ENCODE measurements at regions not wholly inside any gene's neighbourhood (a gene's known extent, or its start where the extent isn't known, plus 50 kb on each side); places are given as distances from the start of the nearest gene placed in this dataset.
"Not testable (repeated sequence)": the region's sequence is repeated elsewhere in the genome, so short reads cannot be mapped to it uniquely, and the experiment has no call there.

DNA sequence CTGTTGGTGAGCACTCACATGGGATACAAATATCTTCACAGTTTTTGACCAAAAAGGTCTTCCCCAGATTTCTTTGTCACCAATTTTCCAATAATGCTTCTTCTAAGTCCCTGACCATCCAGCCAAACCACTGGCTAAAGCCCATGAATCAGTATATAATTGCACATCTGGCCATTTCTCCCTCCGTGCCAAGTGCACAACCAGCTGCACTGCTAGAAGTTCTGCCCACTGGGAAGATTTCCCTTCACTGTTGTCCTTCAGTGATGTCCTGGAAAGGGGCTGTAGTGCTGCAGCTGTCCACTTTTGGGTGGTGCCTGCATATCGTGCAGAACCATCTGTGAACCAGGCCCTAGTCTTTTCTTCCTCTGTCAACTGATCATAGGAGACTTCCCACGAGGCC is 609.3 kb downstream of the XPNPEP1 start:
- not testable (repeated sequence) for H3K9me3 ChIP-seq (ENCODE audit: low read length); H3K27me3 ChIP-seq (ENCODE audit: insufficient read depth, low read length); H3K4me3 ChIP-seq (ENCODE audit: low read length); H3K36me3 ChIP-seq (ENCODE audit: insufficient read depth, low read length); H3K4me1 ChIP-seq (ENCODE audit: insufficient read depth, low read length); H2AFZ ChIP-seq (ENCODE audit: low read depth, low read length)

DNA sequence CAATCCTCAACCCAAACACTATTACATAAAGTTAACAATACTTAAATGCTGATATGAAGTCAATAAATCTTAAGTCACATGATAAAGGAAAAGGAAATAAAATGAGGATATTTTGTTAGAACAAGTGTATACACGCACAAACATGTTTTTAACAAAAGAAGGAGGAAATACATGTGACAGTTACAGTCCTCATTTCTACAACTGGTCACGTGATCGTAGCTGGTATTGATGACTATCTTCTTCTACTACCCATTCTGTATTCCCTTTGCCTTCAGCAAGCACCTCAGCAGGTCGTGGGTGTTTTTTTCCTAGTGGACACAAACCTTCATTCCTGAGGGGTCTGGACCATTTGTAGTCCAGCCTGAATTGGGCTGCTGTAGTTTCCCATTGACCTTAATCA is 610.8 kb downstream of the XPNPEP1 start:
- H3K9me3 ChIP-seq (ENCODE audit: low read length), result not testable (repeated sequence)

GRCh38 chr10:109308971-109309370 is 614.3 kb downstream of the XPNPEP1 start:
- H2AFZ ChIP-seq (ENCODE audit: low read depth, low read length), result no peak overlapping the region
- H3K9me3 ChIP-seq (ENCODE audit: low read length), result no peaks in the 10 kb centered on the region
- no peaks in the 10 kb centered on the region for H3K4me1 ChIP-seq (ENCODE audit: insufficient read depth, low read length)
- H3K36me3 ChIP-seq (ENCODE audit: insufficient read depth, low read length), result no peaks in the 10 kb centered on the region
- H3K4me3 ChIP-seq (ENCODE audit: low read length), result no peak overlapping the region
- H3K27me3 ChIP-seq (ENCODE audit: insufficient read depth, low read length), result no peaks in the 10 kb centered on the region

More for the DNA sequence above, 610.8 kb downstream of the XPNPEP1 start:
- H3K36me3 ChIP-seq (ENCODE audit: insufficient read depth, low read length); H3K4me3 ChIP-seq (ENCODE audit: low read length); H2AFZ ChIP-seq (ENCODE audit: low read depth, low read length); H3K4me1 ChIP-seq (ENCODE audit: insufficient read depth, low read length); H3K27me3 ChIP-seq (ENCODE audit: insufficient read depth, low read length): not testable (repeated sequence)

- not testable (repeated sequence) for H3K9me3 ChIP-seq (ENCODE audit: low read length); H3K27me3 ChIP-seq (ENCODE audit: insufficient read depth, low read length); H3K4me1 ChIP-seq (ENCODE audit: insufficient read depth, low read length); H3K36me3 ChIP-seq (ENCODE audit: insufficient read depth, low read length); H2AFZ ChIP-seq (ENCODE audit: low read depth, low read length); H3K4me3 ChIP-seq (ENCODE audit: low read length)
These were observed 616.2 kb downstream of the XPNPEP1 start for GRCh38 chr10:109307102-109307501.

GRCh38 chr10:109306698-109307097 is 616.6 kb downstream of the XPNPEP1 start:
- H3K27me3 ChIP-seq (ENCODE audit: insufficient read depth, low read length), result no peaks in the 10 kb centered on the region
- H3K4me1 ChIP-seq (ENCODE audit: insufficient read depth, low read length), result no peaks in the 10 kb centered on the region
- no peak overlapping the region for H2AFZ ChIP-seq (ENCODE audit: low read depth, low read length)
- no peaks in the 10 kb centered on the region for H3K36me3 ChIP-seq (ENCODE audit: insufficient read depth, low read length)
- no peaks in the 10 kb centered on the region for H3K9me3 ChIP-seq (ENCODE audit: low read length)
- no peak overlapping the region for H3K4me3 ChIP-seq (ENCODE audit: low read length)

DNA sequence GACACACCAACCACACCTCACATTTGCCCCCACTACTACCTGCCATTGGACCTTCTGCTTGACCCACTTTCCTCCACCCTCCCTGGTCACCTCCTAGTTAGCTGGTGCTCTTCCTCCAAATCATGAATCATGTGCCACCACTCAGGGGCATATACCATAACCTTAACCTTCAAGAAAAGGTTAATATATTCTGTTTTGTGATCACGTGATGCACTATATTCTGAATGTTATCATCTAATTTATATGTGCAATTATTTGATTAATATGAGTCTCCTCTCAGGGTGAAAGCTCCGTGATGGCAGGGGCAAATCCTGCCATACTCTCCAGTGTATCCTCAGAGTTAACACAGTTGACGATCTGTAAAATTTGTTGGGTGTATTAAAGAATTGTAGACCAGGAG is 635.5 kb downstream of the XPNPEP1 start:
- no peaks in the 10 kb centered on the region for H3K4me1 ChIP-seq (ENCODE audit: insufficient read depth, low read length)
- H3K27me3 ChIP-seq (ENCODE audit: insufficient read depth, low read length), result no peaks in the 10 kb centered on the region
- no peak overlapping the region for H2AFZ ChIP-seq (ENCODE audit: low read depth, low read length)
- H3K9me3 ChIP-seq (ENCODE audit: low read length), result no peaks in the 10 kb centered on the region
- H3K36me3 ChIP-seq (ENCODE audit: insufficient read depth, low read length), result no peaks in the 10 kb centered on the region
- no peak overlapping the region for H3K4me3 ChIP-seq (ENCODE audit: low read length)

DNA sequence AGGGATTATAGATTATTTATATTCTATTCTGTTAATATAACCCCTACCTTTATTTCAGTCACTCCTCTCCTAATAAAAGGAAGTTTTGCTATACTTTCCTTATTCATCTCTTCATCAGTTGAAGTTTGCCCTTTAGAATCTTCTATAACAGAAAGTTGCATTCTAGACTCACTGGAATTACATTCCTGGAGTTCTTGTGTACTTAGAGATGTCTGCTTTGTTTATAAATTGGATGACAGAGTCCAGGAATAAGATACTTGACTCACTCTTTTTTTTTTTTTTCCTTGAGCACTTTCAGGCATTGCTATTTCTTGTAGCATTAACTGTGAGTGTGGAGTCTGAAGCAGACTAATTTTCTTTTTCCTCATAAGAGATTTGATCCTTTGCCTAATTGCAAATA is 640.8 kb downstream of the XPNPEP1 start:
- no peak overlapping the region for H2AFZ ChIP-seq (ENCODE audit: low read depth, low read length)
- no peak overlapping the region for H3K4me3 ChIP-seq (ENCODE audit: low read length)
- no peaks in the 10 kb centered on the region for H3K27me3 ChIP-seq (ENCODE audit: insufficient read depth, low read length)
- H3K36me3 ChIP-seq (ENCODE audit: insufficient read depth, low read length), result no peaks in the 10 kb centered on the region
- no peaks in the 10 kb centered on the region for H3K9me3 ChIP-seq (ENCODE audit: low read length)
- H3K4me1 ChIP-seq (ENCODE audit: insufficient read depth, low read length), result no peaks in the 10 kb centered on the region

- Histone ChIP-seq H3K4me1 (ENCODE audit: insufficient read depth, low read length) (no peaks in the 10 kb centered on the region), H2AFZ (ENCODE audit: low read depth, low read length) (no peak overlapping the region), H3K36me3 (ENCODE audit: insufficient read depth, low read length) (no peaks in the 10 kb centered on the region), H3K9me3 (ENCODE audit: low read length) (no peaks in the 10 kb centered on the region), H3K4me3 (ENCODE audit: low read length) (no peak overlapping the region), H3K27me3 (ENCODE audit: insufficient read depth, low read length) (no peaks in the 10 kb centered on the region)
These were observed 642.0 kb downstream of the XPNPEP1 start for GRCh38 chr10:109281347-109281746.

- Histone ChIP-seq H3K36me3 (ENCODE audit: insufficient read depth, low read length) (no peaks in the 10 kb centered on the region), H3K4me3 (ENCODE audit: low read length) (no peak overlapping the region), H3K27me3 (ENCODE audit: insufficient read depth, low read length) (no peaks in the 10 kb centered on the region), H3K4me1 (ENCODE audit: insufficient read depth, low read length) (no peaks in the 10 kb centered on the region), H2AFZ (ENCODE audit: low read depth, low read length) (no peak overlapping the region), H3K9me3 (ENCODE audit: low read length) (no peaks in the 10 kb centered on the region)
These were observed 642.5 kb downstream of the XPNPEP1 start for GRCh38 chr10:109280837-109281236.

- no peaks in the 10 kb centered on the region for H3K9me3 ChIP-seq (ENCODE audit: low read length)
- no peaks in the 10 kb centered on the region for H3K4me1 ChIP-seq (ENCODE audit: insufficient read depth, low read length)
- no peak overlapping the region for H2AFZ ChIP-seq (ENCODE audit: low read depth, low read length)
- no peaks in the 10 kb centered on the region for H3K27me3 ChIP-seq (ENCODE audit: insufficient read depth, low read length)
- H3K36me3 ChIP-seq (ENCODE audit: insufficient read depth, low read length), result no peaks in the 10 kb centered on the region
- H3K4me3 ChIP-seq (ENCODE audit: low read length), result no peak overlapping the region
These were observed 645.9 kb downstream of the XPNPEP1 start for GRCh38 chr10:109277456-109277855.

- Histone ChIP-seq H3K36me3 (ENCODE audit: insufficient read depth, low read length) (no peaks in the 10 kb centered on the region), H2AFZ (ENCODE audit: low read depth, low read length) (no peak overlapping the region), H3K9me3 (ENCODE audit: low read length) (no peaks in the 10 kb centered on the region), H3K4me1 (ENCODE audit: insufficient read depth, low read length) (no peaks in the 10 kb centered on the region), H3K4me3 (ENCODE audit: low read length) (no peak overlapping the region), H3K27me3 (ENCODE audit: insufficient read depth, low read length) (no peaks in the 10 kb centered on the region)
These were observed 647.4 kb downstream of the XPNPEP1 start for GRCh38 chr10:109275960-109276359.

- no peaks in the 10 kb centered on the region for H3K36me3 ChIP-seq (ENCODE audit: insufficient read depth, low read length)
- no peaks in the 10 kb centered on the region for H3K4me1 ChIP-seq (ENCODE audit: insufficient read depth, low read length)
- H2AFZ ChIP-seq (ENCODE audit: low read depth, low read length), result no peak overlapping the region
- no peaks in the 10 kb centered on the region for H3K27me3 ChIP-seq (ENCODE audit: insufficient read depth, low read length)
- H3K4me3 ChIP-seq (ENCODE audit: low read length), result no peak overlapping the region
- H3K9me3 ChIP-seq (ENCODE audit: low read length), result no peaks in the 10 kb centered on the region
These were observed 648.6 kb downstream of the XPNPEP1 start for GRCh38 chr10:109274681-109275080.

GRCh38 chr10:109270173-109270572 is 653.1 kb downstream of the XPNPEP1 start:
- no peaks in the 10 kb centered on the region for H3K36me3 ChIP-seq (ENCODE audit: insufficient read depth, low read length)
- H2AFZ ChIP-seq (ENCODE audit: low read depth, low read length), result no peak overlapping the region
- H3K4me1 ChIP-seq (ENCODE audit: insufficient read depth, low read length), result no peaks in the 10 kb centered on the region
- no peaks in the 10 kb centered on the region for H3K27me3 ChIP-seq (ENCODE audit: insufficient read depth, low read length)
- H3K9me3 ChIP-seq (ENCODE audit: low read length), result no peaks in the 10 kb centered on the region
- H3K4me3 ChIP-seq (ENCODE audit: low read length), result no peak overlapping the region

DNA sequence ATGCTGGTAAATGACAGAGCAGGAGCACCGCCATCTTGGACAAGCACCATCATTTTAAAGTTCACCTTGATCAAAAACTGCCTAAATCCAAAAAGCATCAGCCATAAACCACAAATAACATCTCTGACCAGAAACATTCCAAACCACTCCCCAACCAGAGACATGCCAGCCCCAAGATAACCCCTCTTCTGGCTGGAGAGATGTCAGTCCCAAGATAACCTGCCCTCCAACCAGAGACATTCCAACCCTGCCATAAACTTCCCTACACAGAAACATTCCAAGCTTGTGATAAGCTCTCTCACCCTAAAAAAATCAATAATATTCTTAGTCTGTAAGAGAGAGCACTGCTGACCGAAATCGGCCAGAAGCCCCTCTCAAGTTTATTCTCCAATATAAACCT is 659.3 kb downstream of the XPNPEP1 start:
- H2AFZ ChIP-seq (ENCODE audit: low read depth, low read length), result no peak overlapping the region
- H3K27me3 ChIP-seq (ENCODE audit: insufficient read depth, low read length), result no peaks in the 10 kb centered on the region
- no peaks in the 10 kb centered on the region for H3K4me1 ChIP-seq (ENCODE audit: insufficient read depth, low read length)
- no peaks in the 10 kb centered on the region for H3K9me3 ChIP-seq (ENCODE audit: low read length)
- H3K36me3 ChIP-seq (ENCODE audit: insufficient read depth, low read length), result no peaks in the 10 kb centered on the region
- H3K4me3 ChIP-seq (ENCODE audit: low read length), result no peak overlapping the region
